VCaP (cell line): ENCODE measurements at regions not wholly inside any gene's neighbourhood (a gene's known extent, or its start where the extent isn't known, plus 50 kb on each side); places are given as distances from the start of the nearest gene placed in this dataset.
"Not testable (repeated sequence)": the region's sequence is repeated elsewhere in the genome, so short reads cannot be mapped to it uniquely, and the experiment has no call there.

ENCODE experiments used
- H3K27ac ChIP-seq: fragments of 450-650 bp; 2 replicates; pipeline ENCODE4 v1.5.1; 2017
- TF ChIP-seq, protein P1 (sequence below): fragments of 450-650 bp; conservative IDR thresholded peaks from 2 replicates; pipeline ENCODE4 v1.5.1; 2017; ENCODE audit warnings: mild to moderate bottlenecking, moderate library complexity

GRCh38 chr5:71788794-71789193 lies 69.7 kb downstream of the CARTPT start:
- TF ChIP-seq, protein P1, sequence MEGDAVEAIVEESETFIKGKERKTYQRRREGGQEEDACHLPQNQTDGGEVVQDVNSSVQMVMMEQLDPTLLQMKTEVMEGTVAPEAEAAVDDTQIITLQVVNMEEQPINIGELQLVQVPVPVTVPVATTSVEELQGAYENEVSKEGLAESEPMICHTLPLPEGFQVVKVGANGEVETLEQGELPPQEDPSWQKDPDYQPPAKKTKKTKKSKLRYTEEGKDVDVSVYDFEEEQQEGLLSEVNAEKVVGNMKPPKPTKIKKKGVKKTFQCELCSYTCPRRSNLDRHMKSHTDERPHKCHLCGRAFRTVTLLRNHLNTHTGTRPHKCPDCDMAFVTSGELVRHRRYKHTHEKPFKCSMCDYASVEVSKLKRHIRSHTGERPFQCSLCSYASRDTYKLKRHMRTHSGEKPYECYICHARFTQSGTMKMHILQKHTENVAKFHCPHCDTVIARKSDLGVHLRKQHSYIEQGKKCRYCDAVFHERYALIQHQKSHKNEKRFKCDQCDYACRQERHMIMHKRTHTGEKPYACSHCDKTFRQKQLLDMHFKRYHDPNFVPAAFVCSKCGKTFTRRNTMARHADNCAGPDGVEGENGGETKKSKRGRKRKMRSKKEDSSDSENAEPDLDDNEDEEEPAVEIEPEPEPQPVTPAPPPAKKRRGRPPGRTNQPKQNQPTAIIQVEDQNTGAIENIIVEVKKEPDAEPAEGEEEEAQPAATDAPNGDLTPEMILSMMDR, result no peak

GRCh38 chr5:71789746-71790145 lies 70.7 kb downstream of the CARTPT start:
- no peak overlapping the region for H3K27ac ChIP-seq
- TF ChIP-seq, protein P1, result no peak

More at GRCh38 chr5:71788794-71789193, 69.7 kb downstream of the CARTPT start:
- H3K27ac ChIP-seq, result no peak overlapping the region

GRCh38 chr5:71790433-71790832 lies 71.4 kb downstream of the CARTPT start:
- TF ChIP-seq, protein P1, result no peak
- no peak overlapping the region for H3K27ac ChIP-seq

- not testable (repeated sequence) for H3K27ac ChIP-seq
Observed at GRCh38 chr5:71792041-71792440, 73.0 kb downstream of the CARTPT start.

- TF ChIP-seq, protein P1, result no peak
- H3K27ac ChIP-seq, result no peak overlapping the region
Observed at GRCh38 chr5:71794061-71794695, 75.1 kb downstream of the CARTPT start.

- TF ChIP-seq, protein P1, result no peak
- H3K27ac ChIP-seq, result no peak overlapping the region
Observed at GRCh38 chr5:71802673-71803072, 83.6 kb downstream of the CARTPT start.

DNA sequence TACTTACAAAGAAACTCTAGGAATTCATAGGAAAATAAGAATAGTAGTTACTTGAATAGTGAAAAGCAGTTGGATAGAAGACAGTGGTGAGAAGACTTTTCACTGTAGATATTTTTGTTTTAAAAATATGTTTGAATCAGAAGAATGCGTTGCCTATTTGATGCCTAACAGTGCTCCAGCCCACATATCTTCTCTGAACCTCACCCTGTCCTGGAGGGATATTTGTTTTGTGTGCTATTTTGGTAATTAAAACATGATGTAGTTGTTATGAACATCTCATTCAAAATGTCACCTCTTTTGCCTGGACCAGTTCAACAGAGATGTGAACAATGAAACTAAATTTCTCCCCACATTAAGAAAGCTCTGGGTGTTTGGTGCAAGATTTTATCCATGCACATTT lies 87.6 kb downstream of the CARTPT start:
- TF ChIP-seq, protein P1, result no peak
- H3K27ac ChIP-seq, result no peak overlapping the region

DNA sequence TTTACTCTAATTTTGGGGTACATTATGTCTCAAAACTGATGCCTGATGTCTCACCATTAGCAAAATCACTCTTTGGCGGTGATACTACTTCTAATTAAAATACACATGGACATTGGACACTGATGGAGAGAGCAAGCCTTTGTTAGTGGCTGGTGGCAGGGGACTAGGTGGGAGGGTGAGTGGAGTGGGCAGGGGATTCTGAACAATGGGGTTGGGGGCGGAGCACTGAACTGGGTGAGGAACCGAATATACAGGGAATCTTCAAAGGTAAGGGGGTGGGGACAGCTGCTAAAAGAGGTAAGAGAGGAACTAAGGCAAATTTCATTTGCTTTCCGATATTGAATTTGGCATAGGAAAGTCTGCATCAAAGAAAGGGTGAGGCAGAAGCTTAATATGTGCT lies 88.8 kb downstream of the CARTPT start:
- TF ChIP-seq, protein P1, result no peak
- H3K27ac ChIP-seq, result no peak overlapping the region
